ENCODE measurements at regions not wholly inside any gene's neighbourhood (a gene's known extent, or its start where the extent isn't known, plus 50 kb on each side); places are given as distances from the start of the nearest gene placed in this dataset.
"Not testable (repeated sequence)": the region's sequence is repeated elsewhere in the genome, so short reads cannot be mapped to it uniquely, and the experiment has no call there.

DNA sequence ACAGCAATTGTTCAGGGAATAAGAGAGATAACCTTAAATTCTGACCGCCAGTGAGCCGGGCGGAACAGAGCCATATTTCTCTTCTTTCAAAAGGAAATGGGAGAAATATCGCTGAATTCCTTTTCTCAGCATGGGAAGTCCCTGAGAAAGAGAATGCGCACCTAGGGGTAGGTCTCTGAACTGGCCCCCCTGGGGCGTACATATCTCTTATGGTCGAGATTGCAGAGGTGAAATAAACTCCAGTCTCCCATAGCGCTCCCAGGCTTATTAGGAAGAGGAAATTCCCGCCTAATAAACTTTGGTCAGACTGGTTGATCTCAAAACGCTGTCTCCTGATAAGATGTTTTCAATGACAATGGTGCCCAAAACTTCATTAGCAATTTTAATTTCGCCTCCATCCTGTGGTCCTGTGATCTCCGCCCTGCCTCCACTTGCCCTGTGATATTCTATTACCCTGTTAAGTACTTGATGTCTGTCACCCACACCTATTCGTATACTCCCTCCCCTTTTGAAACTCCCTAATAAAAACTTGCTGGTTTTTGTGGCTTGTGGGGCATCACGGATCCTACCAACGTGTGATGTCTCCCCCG is 195.8 kb upstream of the HMCN1 start:
- not testable (repeated sequence) for DNase-seq

DNA sequence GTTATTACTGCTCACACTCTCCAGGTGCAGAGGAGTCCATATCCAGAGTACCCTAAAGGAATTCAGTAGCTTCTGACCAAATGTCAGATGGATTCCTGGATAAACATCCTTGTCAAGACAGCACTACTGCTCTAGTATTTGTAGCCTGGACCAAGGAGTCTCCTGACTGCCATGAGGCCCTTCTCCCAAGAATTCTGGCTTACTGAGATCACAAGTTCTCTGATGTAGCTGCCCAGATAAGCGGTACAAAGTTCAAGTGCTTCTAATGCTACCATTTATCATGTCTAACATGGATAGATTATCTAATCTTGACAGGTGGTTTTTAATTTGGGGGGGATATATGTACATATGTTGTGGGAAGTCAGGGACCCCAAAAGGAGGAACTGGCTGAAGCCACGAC is 196.6 kb upstream of the HMCN1 start:
- DNase-seq: no peak

GRCh38 chr1:185536165-185536920 is 197.8 kb upstream of the HMCN1 start:
- DNase-seq: no peak

GRCh38 chr1:185535621-185536020 is 198.6 kb upstream of the HMCN1 start:
- DNase-seq: no peak

- no peak for DNase-seq
Measured at GRCh38 chr1:185534801-185535200, 199.4 kb upstream of the HMCN1 start.

- DNase-seq: no peak
Measured at GRCh38 chr1:185533596-185533995, 200.6 kb upstream of the HMCN1 start.

GRCh38 chr1:185532856-185533255 is 201.3 kb upstream of the HMCN1 start:
- no peak for DNase-seq

DNA sequence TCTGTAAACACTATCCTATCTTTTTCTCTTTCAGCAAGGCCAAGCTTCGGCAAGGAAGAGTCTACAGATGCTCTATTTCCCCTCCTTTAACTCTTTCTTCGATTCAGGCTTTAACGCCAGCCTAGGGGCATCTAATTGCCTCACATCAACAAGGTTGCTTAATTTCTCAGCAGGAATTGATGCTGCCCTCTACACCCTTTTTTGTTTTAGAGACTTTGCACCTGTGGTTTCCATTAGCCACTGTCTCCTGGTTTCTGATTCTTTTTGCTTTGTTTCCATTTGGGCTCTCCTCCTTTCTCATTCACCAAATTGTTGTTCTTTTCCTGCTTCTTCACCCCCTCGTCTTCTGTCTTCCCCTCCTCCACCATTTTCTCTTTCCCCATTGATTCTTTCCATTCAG is 202.4 kb upstream of the HMCN1 start:
- no peak for DNase-seq

- no peak for DNase-seq
Measured at GRCh38 chr1:185530215-185530614, 204.0 kb upstream of the HMCN1 start.

DNA sequence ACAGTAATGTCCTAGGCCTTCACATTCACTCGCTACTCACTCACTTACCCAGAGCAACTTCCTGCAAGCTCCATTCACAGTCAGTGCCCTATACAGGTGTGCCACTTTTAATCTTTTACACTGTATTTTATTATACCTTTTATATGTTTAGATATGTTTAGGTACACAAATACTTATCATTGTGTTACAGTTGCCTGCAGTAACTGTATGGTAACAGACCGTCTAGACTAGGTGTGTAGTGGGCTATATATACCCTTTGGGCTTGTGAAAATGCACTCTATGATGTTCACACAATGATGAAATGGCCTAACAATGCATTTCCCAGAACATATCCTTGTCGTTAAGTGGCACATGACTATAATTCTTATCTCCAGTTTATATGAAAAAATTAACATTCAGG is 204.5 kb upstream of the HMCN1 start:
- no peak for DNase-seq

GRCh38 chr1:185528084-185528676 is 206.0 kb upstream of the HMCN1 start:
- DNase-seq: no peak

GRCh38 chr1:185526344-185527307 is 207.6 kb upstream of the HMCN1 start:
- DNase-seq: no peak

DNA sequence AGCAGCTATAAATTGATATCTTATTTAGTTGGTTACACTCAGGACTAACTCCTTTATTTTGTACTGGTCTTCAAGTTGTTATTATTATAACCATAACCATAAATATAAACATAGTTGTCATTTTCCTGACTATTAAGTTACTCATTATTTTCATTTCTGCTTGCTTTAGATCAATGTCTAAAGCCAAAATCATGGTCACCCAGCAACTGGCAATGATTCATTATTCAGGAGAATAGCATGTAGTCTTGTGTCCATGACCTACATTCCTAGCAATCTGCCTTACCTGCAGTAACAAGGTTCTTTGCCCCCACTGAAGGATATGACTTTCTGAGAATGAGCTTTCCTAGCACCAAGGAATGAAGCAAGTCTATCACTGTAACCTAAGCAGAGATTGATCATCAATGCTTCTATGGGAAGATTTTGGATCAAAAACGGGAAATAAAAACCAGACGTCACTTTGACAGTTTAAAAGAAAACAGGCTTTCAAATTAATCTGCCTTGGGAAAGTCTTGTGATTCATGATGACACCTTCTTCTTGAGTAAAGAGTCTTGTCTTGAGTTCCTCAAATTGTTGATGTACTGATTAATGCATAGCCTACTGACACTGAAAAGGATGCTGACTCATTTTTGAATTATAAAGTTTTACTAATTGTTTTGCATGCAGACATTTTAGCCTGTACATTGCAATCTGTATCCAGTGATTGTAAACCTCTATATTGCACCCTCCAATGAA is 203.3 kb upstream of the IVNS1ABP start:
- no peak for DNase-seq

GRCh38 chr1:185517808-185518419 is 200.9 kb upstream of the IVNS1ABP start:
- no peak for DNase-seq

GRCh38 chr1:185517301-185517700 is 200.3 kb upstream of the IVNS1ABP start:
- not testable (repeated sequence) for DNase-seq

- no peak for DNase-seq
Measured at GRCh38 chr1:185515696-185516095, 198.7 kb upstream of the IVNS1ABP start.

- no peak for DNase-seq
Measured at GRCh38 chr1:185514311-185514710, 197.3 kb upstream of the IVNS1ABP start.

DNA sequence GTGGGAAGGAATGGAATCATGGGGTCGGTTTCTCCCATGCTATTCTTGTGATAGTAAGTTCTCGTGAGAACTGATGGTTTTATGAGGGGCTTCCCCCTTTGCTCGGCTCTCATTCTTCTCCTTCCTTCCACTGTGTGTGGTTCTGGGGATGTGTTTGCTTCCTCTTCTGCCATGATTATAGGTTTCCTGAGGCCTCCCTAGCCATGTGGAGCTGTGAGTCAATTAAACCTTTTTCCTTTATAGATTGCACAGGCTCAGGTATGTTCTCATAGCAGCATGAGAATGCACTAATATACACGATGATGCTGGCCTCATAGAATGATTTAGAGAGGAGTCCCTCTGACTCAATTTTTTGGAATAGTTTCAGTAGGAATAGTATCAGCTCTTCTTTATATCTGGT is 195.4 kb upstream of the IVNS1ABP start:
- DNase-seq: no peak

- no peak for DNase-seq
Measured at GRCh38 chr1:185501099-185501498, 184.1 kb upstream of the IVNS1ABP start.

DNA sequence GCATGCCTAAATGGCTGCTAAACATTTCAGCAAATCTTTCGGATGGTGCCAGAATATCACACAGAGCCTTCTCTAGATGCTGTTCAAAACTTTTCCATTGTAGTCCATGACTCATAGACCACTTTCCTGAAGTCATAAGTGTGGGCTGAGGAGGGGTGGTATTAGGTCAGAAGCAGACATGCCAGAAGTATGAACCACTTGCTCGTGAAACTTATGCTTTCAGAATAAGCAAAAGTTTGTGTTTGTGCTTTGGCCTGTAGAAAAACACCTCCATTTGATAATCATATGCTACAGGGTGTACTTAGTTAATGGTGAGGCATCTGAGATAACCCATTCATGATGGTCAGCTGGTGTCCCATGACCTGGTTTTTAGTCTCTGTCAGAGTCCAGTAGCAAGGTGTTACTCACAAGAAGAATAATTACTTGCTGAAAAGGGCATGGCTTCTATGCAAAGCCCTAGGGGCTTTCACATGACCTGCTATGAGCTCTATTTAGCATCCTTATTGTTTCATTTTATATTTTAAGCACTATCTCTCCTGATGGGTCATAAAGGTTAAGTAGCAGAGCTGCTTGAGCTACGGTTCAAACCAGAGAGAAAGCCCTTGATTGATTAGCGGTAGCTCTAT is 183.1 kb upstream of the IVNS1ABP start:
- no peak for DNase-seq

DNA sequence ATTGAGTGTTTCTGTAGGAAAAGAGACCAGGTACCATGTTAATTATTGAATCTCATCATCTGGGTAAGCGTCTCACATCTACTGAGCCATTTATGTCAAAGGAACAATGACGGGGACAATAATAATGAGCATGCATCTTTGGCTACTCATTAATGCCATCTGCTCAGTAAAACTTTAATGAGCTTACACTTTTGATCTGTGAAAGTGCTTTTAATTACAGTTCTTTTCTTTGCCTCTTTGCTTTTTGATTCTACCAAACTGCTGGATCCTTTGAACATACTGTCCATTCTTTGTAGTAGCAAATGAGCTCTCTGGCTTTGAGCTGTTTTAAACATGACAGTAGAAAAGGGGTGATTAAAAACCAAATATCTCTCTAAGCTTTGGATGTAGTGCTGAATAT is 181.2 kb upstream of the IVNS1ABP start:
- DNase-seq: no peak

- DNase-seq: no peak
Measured at GRCh38 chr1:185497177-185497576, 180.1 kb upstream of the IVNS1ABP start.
